ENCODE measurements at regions not wholly inside any gene's neighbourhood (a gene's known extent, or its start where the extent isn't known, plus 50 kb on each side); places are given as distances from the start of the nearest gene placed in this dataset.

DNA sequence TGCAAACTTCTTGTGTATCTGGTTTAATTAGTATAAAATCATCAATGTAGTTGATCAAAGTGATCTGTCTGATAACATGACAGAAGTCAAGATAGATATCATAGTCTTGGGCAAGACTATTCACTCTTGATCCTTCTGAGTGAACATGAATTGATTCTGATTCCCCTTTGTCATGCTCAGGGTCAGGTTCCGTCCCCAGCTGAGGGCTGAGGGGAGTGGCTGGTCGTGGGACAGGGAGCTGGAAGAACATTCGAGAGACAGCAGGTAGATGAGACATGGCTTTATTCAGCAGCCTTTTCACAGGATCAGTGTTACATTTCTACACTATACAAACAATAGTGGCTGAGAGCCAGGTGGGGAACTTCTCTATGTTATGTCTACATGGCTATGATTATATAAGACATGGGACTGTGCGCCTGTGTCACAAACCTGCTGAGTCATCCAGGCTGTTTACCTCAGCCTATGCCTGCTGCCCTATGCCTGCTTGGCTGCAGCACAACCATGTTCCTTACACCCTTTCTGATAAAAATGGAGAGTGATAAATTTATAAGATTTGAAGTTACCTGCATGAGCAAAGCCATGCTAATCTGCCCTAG is 586.9 kb upstream of the NR3C2 start (continued):
- no peak for TF ChIP-seq SOX6 (IDR thresholded peaks at IDR 0.05)
- TF ChIP-seq SOX6 (CRISPR knock-in tag; IDR thresholded peaks at IDR 0.05): peak; percentile 54
- no peak for TF ChIP-seq SUZ12 (IDR thresholded peaks at IDR 0.05; ENCODE audit: low read depth, low read length)
- no peak for TF ChIP-seq WIZ (CRISPR knock-in tag; IDR thresholded peaks at IDR 0.05)
- no peak for TF ChIP-seq ZNF552 (CRISPR knock-in tag; IDR thresholded peaks at IDR 0.05; ENCODE audit: borderline replicate concordance)
- TF ChIP-seq ZNF670 (CRISPR knock-in tag; IDR thresholded peaks at IDR 0.05; ENCODE audit: borderline replicate concordance): no peak
- TF ChIP-seq HES4 (CRISPR knock-in tag; IDR thresholded peaks at IDR 0.05; ENCODE audit: borderline replicate concordance): no peak
- no peak for TF ChIP-seq CHD4 (IDR thresholded peaks at IDR 0.05; ENCODE audit: borderline replicate concordance, low read length)
- TF ChIP-seq FOXA1 (IDR thresholded peaks at IDR 0.05): no peak
- TF ChIP-seq FOXA1 (CRISPR knock-in tag; IDR thresholded peaks at IDR 0.05): 0 out of 2 replicates have a peak, but pooled peaks have one; percentile 21
- TF ChIP-seq RARA (CRISPR knock-in tag; IDR thresholded peaks at IDR 0.05): 0 out of 2 replicates have a peak, but pooled peaks have one; percentile 8
- TF ChIP-seq, protein P1, sequence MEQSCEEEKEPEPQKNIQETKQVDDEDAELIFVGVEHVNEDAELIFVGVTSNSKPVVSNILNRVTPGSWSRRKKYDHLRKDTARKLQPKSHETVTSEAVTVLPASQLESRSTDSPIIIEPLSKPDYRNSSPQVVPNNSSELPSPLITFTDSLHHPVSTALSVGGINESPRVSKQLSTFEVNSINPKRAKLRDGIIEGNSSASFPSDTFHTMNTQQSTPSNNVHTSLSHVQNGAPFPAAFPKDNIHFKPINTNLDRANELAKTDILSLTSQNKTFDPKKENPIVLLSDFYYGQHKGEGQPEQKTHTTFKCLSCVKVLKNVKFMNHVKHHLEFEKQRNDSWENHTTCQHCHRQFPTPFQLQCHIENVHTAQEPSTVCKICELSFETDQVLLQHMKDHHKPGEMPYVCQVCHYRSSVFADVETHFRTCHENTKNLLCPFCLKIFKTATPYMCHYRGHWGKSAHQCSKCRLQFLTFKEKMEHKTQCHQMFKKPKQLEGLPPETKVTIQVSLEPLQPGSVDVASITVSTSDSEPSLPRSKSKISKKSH (CRISPR knock-in tag; IDR thresholded peaks at IDR 0.05; ENCODE audit: borderline replicate concordance): no peak
- no peak for TF ChIP-seq ZNF235 (CRISPR knock-in tag; IDR thresholded peaks at IDR 0.05; ENCODE audit: borderline replicate concordance)
- TF ChIP-seq ZNF784 (CRISPR knock-in tag; IDR thresholded peaks at IDR 0.05; ENCODE audit: borderline replicate concordance): no peak
- TF ChIP-seq KIAA2018 (CRISPR knock-in tag; IDR thresholded peaks at IDR 0.05; ENCODE audit: borderline replicate concordance): no peak
- TF ChIP-seq FOXO1 (CRISPR knock-in tag; IDR thresholded peaks at IDR 0.05): peak; percentile 21; the same call in 1 of the 2 replicates

All from HepG2 (cell line).